Smooth muscle cell (in vitro differentiated cells): ENCODE measurements at regions not wholly inside any gene's neighbourhood (a gene's known extent, or its start where the extent isn't known, plus 50 kb on each side); places are given as distances from the start of the nearest gene placed in this dataset.
"Not testable (repeated sequence)": the region's sequence is repeated elsewhere in the genome, so short reads cannot be mapped to it uniquely, and the experiment has no call there.

ENCODE experiments used
- DNase-seq: peaks from one replicate; lab custom pipeline; 2025; ENCODE audit not compliant: unreplicated experiment; lab: John Stamatoyannopoulos, UW
- H2AFZ ChIP-seq: fragments of 200-600 bp; sonication (generic); 2 replicates; pipeline ENCODE4 v1.6.0; 2016; ENCODE audit warnings: antibody characterized with exemption, low read depth, mild to moderate bottlenecking
- H3F3A ChIP-seq: fragments of 200-600 bp; sonication (generic); 2 replicates; pipeline ENCODE4 v1.6.0; 2017; ENCODE audit warnings: antibody characterized with exemption, low read depth
- H3K27ac ChIP-seq: fragments of 200-600 bp; sonication (generic); 2 replicates; pipeline ENCODE4 v1.5.1; 2016; ENCODE audit warnings: low read depth, mild to moderate bottlenecking
- H3K27me3 ChIP-seq: fragments of 200-600 bp; sonication (generic); 2 replicates; pipeline ENCODE4 v1.6.1; 2016; ENCODE audit warnings: low read depth, mild to moderate bottlenecking
- H3K36me3 ChIP-seq: fragments of 200-600 bp; sonication (generic); 2 replicates; pipeline ENCODE4 v1.5.1; 2016; ENCODE audit warnings: low read depth
- H3K4me1 ChIP-seq: fragments of 200-600 bp; sonication (generic); 2 replicates; pipeline ENCODE4 v1.5.1; 2016; ENCODE audit warnings: low read depth
- H3K4me2 ChIP-seq: fragments of 200-600 bp; sonication (generic); 2 replicates; pipeline ENCODE4 v1.6.0; 2016; ENCODE audit warnings: mild to moderate bottlenecking
- H3K4me3 ChIP-seq: fragments of 200-600 bp; sonication (generic); 2 replicates; pipeline ENCODE4 v1.5.1; 2016; ENCODE audit warnings: mild to moderate bottlenecking
- H3K79me2 ChIP-seq: fragments of 200-600 bp; sonication (generic); 2 replicates; pipeline ENCODE4 v1.6.0; 2016; ENCODE audit warnings: low read depth, mild to moderate bottlenecking
- H3K9ac ChIP-seq: fragments of 200-600 bp; sonication (generic); 2 replicates; pipeline ENCODE4 v1.6.0; 2016; ENCODE audit warnings: low read depth
- H3K9me3 ChIP-seq: fragments of 200-600 bp; sonication (generic); replicated peaks from 2 replicates; pipeline ENCODE4 v1.5.1; 2016; ENCODE audit warnings: low read depth
- H4K20me1 ChIP-seq: fragments of 200-600 bp; sonication (generic); 2 replicates; pipeline ENCODE4 v1.6.0; 2016; ENCODE audit warnings: low read depth
- CTCF ChIP-seq: fragments of 200-600 bp; sonication (generic); IDR thresholded peaks from 2 replicates; pipeline ENCODE4 v1.5.1; 2017; ENCODE audit warnings: borderline replicate concordance, mild to moderate bottlenecking, antibody characterized with exemption; ENCODE audit not compliant: insufficient read depth, poor library complexity, severe bottlenecking
- WGBS: methylation state at CpG from one replicate; pipeline ENCODE4 v1.1.7; 2016; ENCODE audit warnings: low lambda C conversion rate; 5-methylcytosine and 5-hydroxymethylcytosine counted together

DNA sequence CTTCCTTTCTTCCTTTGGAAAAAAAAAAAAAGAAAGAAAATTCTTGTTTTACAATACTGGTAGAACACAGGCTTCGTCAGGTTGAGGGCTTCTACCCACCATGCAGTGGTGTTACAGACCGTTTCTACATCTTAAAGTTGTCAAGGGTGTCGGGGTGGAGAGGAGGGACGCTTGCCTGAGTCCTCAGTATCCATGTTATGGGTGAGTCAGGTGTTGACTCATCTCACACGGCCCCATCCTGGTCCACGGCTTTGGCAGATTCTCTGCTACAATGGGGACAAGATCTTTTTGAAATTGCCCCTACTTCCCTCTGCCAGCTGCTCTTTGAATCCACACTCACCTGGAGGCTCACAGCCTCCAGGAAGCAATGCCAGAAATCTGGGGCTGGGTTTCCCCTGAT, 310.3 kb upstream of the ZFP42 start:
- H3K27ac ChIP-seq: no peak overlapping the region
- H3K4me1 ChIP-seq: no peaks in the 10 kb centered on the region
- H3K79me2 ChIP-seq: no peaks in the 10 kb centered on the region
- H2AFZ ChIP-seq: no peak overlapping the region
- no peaks in the 10 kb centered on the region for H3F3A ChIP-seq
- H3K36me3 ChIP-seq: no peaks in the 10 kb centered on the region
- WGBS: 74% methylated on average over 6 of the region's 6 CpGs
- no peak overlapping the region for H3K9ac ChIP-seq
- DNase-seq: no peak
- H3K27me3 ChIP-seq: peaks cover 3% of the 10 kb centered on the region
- H4K20me1 ChIP-seq: no peaks in the 10 kb centered on the region
- no peak for TF ChIP-seq CTCF
- H3K4me3 ChIP-seq: no peak overlapping the region
- no peaks in the 10 kb centered on the region for H3K9me3 ChIP-seq
- H3K4me2 ChIP-seq: no peak overlapping the region

DNA sequence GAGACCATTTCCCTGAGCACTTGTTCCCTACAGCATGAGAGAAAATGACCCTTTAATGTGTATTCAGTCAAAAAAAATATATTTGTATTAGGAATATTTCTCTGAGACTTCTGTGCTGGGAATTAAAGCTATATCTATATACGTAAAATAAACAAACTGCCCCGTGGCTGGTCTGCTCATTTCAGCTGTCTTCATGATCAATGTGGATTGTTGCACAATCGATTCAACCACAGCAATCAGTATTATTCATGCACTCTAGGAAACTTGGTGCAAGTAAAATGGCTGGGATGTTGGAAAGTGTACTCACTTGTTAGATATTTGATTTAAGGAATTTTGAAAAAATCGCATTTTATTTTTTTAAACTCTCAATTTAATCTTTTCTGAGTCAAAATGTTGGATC, 307.9 kb upstream of the ZFP42 start:
- H3K9me3 ChIP-seq: no peaks in the 10 kb centered on the region
- WGBS: 73% methylated on average over 4 of the region's 4 CpGs
- no peaks in the 10 kb centered on the region for H3K79me2 ChIP-seq
- H3K4me2 ChIP-seq: no peak overlapping the region
- TF ChIP-seq CTCF: no peak
- no peaks in the 10 kb centered on the region for H3K36me3 ChIP-seq
- H2AFZ ChIP-seq: no peak overlapping the region
- H3K9ac ChIP-seq: no peak overlapping the region
- no peaks in the 10 kb centered on the region for H4K20me1 ChIP-seq
- no peak overlapping the region for H3K27ac ChIP-seq
- DNase-seq: no peak
- no peak overlapping the region for H3K4me3 ChIP-seq
- no peaks in the 10 kb centered on the region for H3F3A ChIP-seq
- peaks cover 3% of the 10 kb centered on the region for H3K27me3 ChIP-seq
- no peaks in the 10 kb centered on the region for H3K4me1 ChIP-seq

- no peak overlapping the region for H3K27ac ChIP-seq
- H3K9ac ChIP-seq: no peak overlapping the region
- no peaks in the 10 kb centered on the region for H3K79me2 ChIP-seq
- H3F3A ChIP-seq: no peaks in the 10 kb centered on the region
- no peak overlapping the region for H3K4me2 ChIP-seq
- no peaks in the 10 kb centered on the region for H3K4me1 ChIP-seq
- WGBS: 73% methylated on average over 6 of the region's 6 CpGs
- H4K20me1 ChIP-seq: no peaks in the 10 kb centered on the region
- no peaks in the 10 kb centered on the region for H3K9me3 ChIP-seq
- no peak overlapping the region for H2AFZ ChIP-seq
- TF ChIP-seq CTCF: no peak
- no peaks in the 10 kb centered on the region for H3K27me3 ChIP-seq
- H3K36me3 ChIP-seq: no peaks in the 10 kb centered on the region
- DNase-seq: no peak
- no peak overlapping the region for H3K4me3 ChIP-seq
These were observed 302.9 kb upstream of the ZFP42 start for GRCh38 chr4:187692626-187693025.

- H3K79me2 ChIP-seq, H3K27ac ChIP-seq, H3K27me3 ChIP-seq, H4K20me1 ChIP-seq, H3K9ac ChIP-seq, H3K4me1 ChIP-seq, H3K4me2 ChIP-seq, H3K9me3 ChIP-seq, H3K4me3 ChIP-seq, DNase-seq, H3K36me3 ChIP-seq, H3F3A ChIP-seq, H2AFZ ChIP-seq: not testable (repeated sequence)
- 100% methylated on average over 3 of the region's 3 CpGs for WGBS
These were observed 300.0 kb upstream of the ZFP42 start for GRCh38 chr4:187695531-187695930.
